Vagina (tissue), 2 donors: ENCODE measurements at regions not wholly inside any gene's neighbourhood (a gene's known extent, or its start where the extent isn't known, plus 50 kb on each side); places are given as distances from the start of the nearest gene placed in this dataset.

ENCODE experiments used
- DNase-seq, 2 donors: peaks; one replicate each; pipeline ENCODE4 v3.0.0-alpha.2; 2017; ENCODE audit errors: extremely low spot score in 2 of 2
- H3K27ac ChIP-seq: fragments of 200-600 bp; sonication (generic); one replicate; pipeline ENCODE4 v1.5.1; 2019
- H3K27me3 ChIP-seq: fragments of 200-600 bp; sonication (generic); one replicate; pipeline ENCODE4 v1.5.1; 2019
- H3K36me3 ChIP-seq, 2 donors: fragments of 200-600 bp; sonication (generic); one replicate each; pipeline ENCODE4 v1.5.1; 2017 to 2019
- H3K4me1 ChIP-seq: fragments of 200-600 bp; sonication (generic); one replicate; pipeline ENCODE4 v1.5.1; 2019
- H3K4me3 ChIP-seq, 2 donors: fragments of 200-600 bp; sonication (generic); 1 replicate in 1 of 2; 2 replicates in 1 of 2; pipeline ENCODE4 v1.5.1; 2016 to 2019
- H3K9me3 ChIP-seq: fragments of 200-600 bp; sonication (generic); one replicate; pipeline ENCODE4 v1.5.1; 2019
- CTCF ChIP-seq, 3 experiments: fragments of 450-650 bp in 2 of 3; fragments of 200-600 bp in 1 of 3; sonication (generic) in 1 of 3; IDR thresholded peaks; one replicate each; pipeline ENCODE4 v1.5.1; 2017 to 2019; ENCODE audit warnings: antibody characterized with exemption in 3 of 3, mild to moderate bottlenecking in 2 of 3, moderate library complexity in 2 of 3
- POLR2A ChIP-seq, 2 donors: fragments of 450-650 bp; IDR thresholded peaks; one replicate each; pipeline ENCODE4 v1.6.1; 2017; ENCODE audit warnings: antibody characterized with exemption in 2 of 2, mild to moderate bottlenecking in 2 of 2, moderate library complexity in 2 of 2
- POLR2AphosphoS5 ChIP-seq, 2 donors: sonication (generic); formaldehyde crosslinking; IDR thresholded peaks; one replicate each; pipeline ENCODE4 v1.9.0; 2017; ENCODE audit warnings: antibody characterized with exemption in 2 of 2, mild to moderate bottlenecking in 2 of 2, low read depth in 1 of 2; ENCODE audit not compliant: insufficient read depth in 1 of 2
- intact Hi-C: fragments of 100-400 bp; cut with DNase I; formaldehyde crosslinking; loops from one replicate; pipeline ENCODE4 v1.15.1; 2023

GRCh38 chr15:24880663-24881062 lies 74.1 kb upstream of the SNRPN start:
- H3K4me3 ChIP-seq = no peak overlapping the region
- intact Hi-C loops = no loop called here

GRCh38 chr15:24886538-24886937 lies 68.2 kb upstream of the SNRPN start:
- H3K36me3 ChIP-seq = no peaks in the 10 kb centered on the region
- intact Hi-C loops = no loop called here
- no peaks in the 10 kb centered on the region for H3K9me3 ChIP-seq
- no peaks in the 10 kb centered on the region for H3K4me1 ChIP-seq
- H3K27me3 ChIP-seq = no peaks in the 10 kb centered on the region
- no peak overlapping the region for H3K4me3 ChIP-seq
- H3K27ac ChIP-seq = no peak overlapping the region
- TF ChIP-seq POLR2A (IDR thresholded peaks at IDR 0.05) = no peak
- TF ChIP-seq POLR2AphosphoS5 (IDR thresholded peaks at IDR 0.05; ENCODE audit: insufficient read depth in 1 of 2, low read depth in 1 of 2) = no peak
- TF ChIP-seq CTCF (IDR thresholded peaks at IDR 0.05) = no peak
- DNase-seq = no peak

More at GRCh38 chr15:24880663-24881062, 74.1 kb upstream of the SNRPN start:
- no peaks in the 10 kb centered on the region for H3K4me1 ChIP-seq
- H3K9me3 ChIP-seq = no peaks in the 10 kb centered on the region
- H3K27me3 ChIP-seq = no peaks in the 10 kb centered on the region
- no peaks in the 10 kb centered on the region for H3K36me3 ChIP-seq
- TF ChIP-seq POLR2A (IDR thresholded peaks at IDR 0.05) = no peak
- TF ChIP-seq POLR2AphosphoS5 (IDR thresholded peaks at IDR 0.05; ENCODE audit: insufficient read depth in 1 of 2, low read depth in 1 of 2) = no peak
- no peak for TF ChIP-seq CTCF (IDR thresholded peaks at IDR 0.05)
- H3K27ac ChIP-seq = no peak overlapping the region
- DNase-seq = no peak

DNA sequence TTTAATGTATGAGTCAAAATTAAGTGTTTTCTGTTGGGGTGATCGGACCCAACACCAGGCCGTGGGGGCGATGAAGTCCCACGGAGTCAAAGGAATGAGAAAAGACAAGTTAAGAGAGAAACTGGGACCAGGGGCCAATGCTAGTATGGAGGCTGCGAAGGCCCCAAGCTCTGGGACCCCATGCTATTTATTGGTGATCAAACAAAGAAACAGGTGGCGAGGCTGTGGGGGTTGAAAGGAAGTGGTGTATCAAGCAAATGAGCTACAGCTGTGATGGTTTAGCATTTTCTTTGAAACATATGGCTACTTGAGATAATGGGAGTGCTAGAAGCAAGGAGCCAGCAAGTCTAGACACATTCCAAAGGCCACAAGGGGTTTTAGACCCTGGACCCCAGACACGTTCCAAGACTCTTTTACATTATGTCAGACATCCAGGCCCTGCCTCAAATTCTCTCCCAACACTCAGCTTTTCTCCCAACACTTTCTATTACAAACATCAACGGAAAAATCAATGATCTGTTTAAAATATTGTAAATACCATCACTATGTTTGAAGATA lies 56.0 kb upstream of the SNRPN start:
- Histone ChIP-seq H3K9me3 (no peaks in the 10 kb centered on the region), H3K4me3 (no peak overlapping the region), H3K27me3 (no peaks in the 10 kb centered on the region), H3K27ac (no peak overlapping the region), H3K4me1 (no peaks in the 10 kb centered on the region), H3K36me3 (no peaks in the 10 kb centered on the region)
- TF ChIP-seq CTCF (IDR thresholded peaks at IDR 0.05) (no peak), POLR2A (IDR thresholded peaks at IDR 0.05) (no peak), POLR2AphosphoS5 (IDR thresholded peaks at IDR 0.05; ENCODE audit: insufficient read depth in 1 of 2, low read depth in 1 of 2) (no peak)
- no peak for DNase-seq
- intact Hi-C loops = no loop called here

- H3K4me3 ChIP-seq = no peak overlapping the region
- no peaks in the 10 kb centered on the region for H3K27me3 ChIP-seq
- no peak for DNase-seq
- H3K9me3 ChIP-seq = no peaks in the 10 kb centered on the region
- TF ChIP-seq CTCF (IDR thresholded peaks at IDR 0.05) (no peak), POLR2AphosphoS5 (IDR thresholded peaks at IDR 0.05; ENCODE audit: insufficient read depth in 1 of 2, low read depth in 1 of 2) (no peak), POLR2A (IDR thresholded peaks at IDR 0.05) (no peak)
- no peaks in the 10 kb centered on the region for H3K4me1 ChIP-seq
- intact Hi-C loops = no loop called here
- no peaks in the 10 kb centered on the region for H3K36me3 ChIP-seq
- no peak overlapping the region for H3K27ac ChIP-seq
These were observed 55.4 kb upstream of the SNRPN start for GRCh38 chr15:24899367-24899766.

DNA sequence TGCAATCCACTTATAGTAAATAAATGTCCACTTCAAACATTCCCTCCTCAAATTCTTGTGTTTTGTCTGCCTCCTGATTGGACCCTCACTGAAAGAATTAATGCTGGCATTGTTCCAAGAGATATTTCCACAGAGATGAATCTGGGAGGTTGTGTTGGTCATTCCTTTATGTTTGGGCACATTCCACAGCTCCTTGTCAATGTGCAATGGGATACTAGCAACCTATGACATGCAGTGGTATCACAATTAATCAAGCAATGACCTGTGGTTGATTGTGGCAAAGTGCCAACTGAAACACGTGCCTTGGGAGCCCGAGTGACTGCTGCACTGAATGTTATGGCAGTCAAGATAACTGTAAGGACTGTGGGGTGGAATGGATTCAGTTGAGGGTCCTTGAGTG lies 55.0 kb upstream of the SNRPN start:
- no peak for TF ChIP-seq POLR2A (IDR thresholded peaks at IDR 0.05)
- TF ChIP-seq CTCF (IDR thresholded peaks at IDR 0.05) = no peak
- TF ChIP-seq POLR2AphosphoS5 (IDR thresholded peaks at IDR 0.05; ENCODE audit: insufficient read depth in 1 of 2, low read depth in 1 of 2) = no peak
- no peak overlapping the region for H3K27ac ChIP-seq
- DNase-seq = no peak
- no peaks in the 10 kb centered on the region for H3K27me3 ChIP-seq
- no peaks in the 10 kb centered on the region for H3K4me1 ChIP-seq
- H3K9me3 ChIP-seq = no peaks in the 10 kb centered on the region
- intact Hi-C loops = no loop called here
- H3K4me3 ChIP-seq = no peak overlapping the region
- no peaks in the 10 kb centered on the region for H3K36me3 ChIP-seq
